ES-I3 (cell line): ENCODE measurements at regions not wholly inside any gene's neighbourhood (a gene's known extent, or its start where the extent isn't known, plus 50 kb on each side); places are given as distances from the start of the nearest gene placed in this dataset.
"Not testable (repeated sequence)": the region's sequence is repeated elsewhere in the genome, so short reads cannot be mapped to it uniquely, and the experiment has no call there.

Experiments used
- H3K36me3 ChIP-seq: 2 replicates; pipeline ENCODE4 v1.6.1; 2013; ENCODE audit warnings: mild to moderate bottlenecking, low read length, control low read depth, moderate library complexity; ENCODE audit not compliant: insufficient read depth
- H3K4me1 ChIP-seq: 2 replicates; pipeline ENCODE4 v1.6.1; 2013; ENCODE audit warnings: mild to moderate bottlenecking, control low read depth, low read length; ENCODE audit not compliant: insufficient read depth
- H3K9ac ChIP-seq: 2 replicates; pipeline ENCODE4 v1.6.1; 2013; ENCODE audit warnings: low read depth, mild to moderate bottlenecking, low read length, moderate library complexity
- H3K9me3 ChIP-seq: 2 replicates; pipeline ENCODE4 v1.6.1; 2013; ENCODE audit warnings: mild to moderate bottlenecking, low read length, moderate library complexity; ENCODE audit not compliant: control insufficient read depth, insufficient read depth

DNA sequence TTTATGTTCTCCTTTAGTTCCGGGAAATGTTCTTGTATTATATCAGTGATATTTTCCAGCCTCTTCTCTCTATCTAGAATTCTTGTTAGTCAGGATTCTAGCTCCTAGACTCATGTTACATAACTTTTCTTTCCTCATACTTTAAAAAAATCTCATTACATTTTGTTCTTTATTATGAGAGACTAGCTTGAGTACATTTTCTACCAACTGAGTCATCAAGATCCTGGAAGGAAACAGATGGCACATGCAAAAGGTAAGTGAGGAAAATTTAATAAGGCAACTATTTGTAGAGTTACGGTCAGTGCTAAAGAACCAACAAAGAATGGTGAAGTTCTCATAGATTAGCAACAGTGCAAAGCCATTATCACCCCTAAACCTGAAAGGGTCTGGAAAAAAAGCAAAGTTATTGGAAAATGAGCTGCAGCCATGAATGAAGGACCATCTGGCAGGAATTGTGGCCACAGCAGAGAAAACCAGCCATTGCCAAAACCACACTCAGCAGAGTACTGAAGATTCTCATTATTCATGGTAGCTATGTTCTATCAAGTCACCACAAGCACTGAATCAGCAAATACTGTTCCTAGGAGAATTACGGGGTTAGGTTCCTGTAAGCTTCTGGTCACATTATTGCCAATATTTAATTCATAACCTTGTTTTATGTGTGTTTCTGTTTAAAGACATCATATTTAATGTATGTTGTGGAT is 98.3 kb upstream of the C7orf33 start:
- Histone ChIP-seq H3K9ac (no peak overlapping the region), H3K9me3 (no peaks in the 10 kb centered on the region), H3K36me3 (no peaks in the 10 kb centered on the region), H3K4me1 (no peaks in the 10 kb centered on the region)

DNA sequence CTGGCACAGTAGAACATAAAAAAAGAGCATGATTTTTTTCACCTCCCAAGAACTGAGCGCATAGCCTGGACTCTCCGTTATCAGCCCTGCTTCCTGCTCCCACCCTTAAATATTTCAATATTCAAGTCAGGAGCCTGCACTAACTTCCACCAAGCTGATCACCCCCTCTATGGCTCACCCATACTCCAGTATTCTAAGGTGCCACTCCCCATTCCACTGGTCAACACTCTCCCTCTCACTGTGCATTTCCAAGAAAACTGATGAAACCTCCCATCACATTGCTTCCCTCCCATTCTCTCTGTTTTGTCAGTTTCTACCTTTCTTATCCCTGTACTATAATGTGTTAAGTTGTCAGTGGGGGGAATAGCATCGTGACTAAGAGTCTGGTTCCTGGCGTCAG is 95.0 kb upstream of the C7orf33 start:
- Histone ChIP-seq H3K9ac (no peak overlapping the region), H3K36me3 (no peaks in the 10 kb centered on the region), H3K9me3 (no peaks in the 10 kb centered on the region), H3K4me1 (no peaks in the 10 kb centered on the region)

DNA sequence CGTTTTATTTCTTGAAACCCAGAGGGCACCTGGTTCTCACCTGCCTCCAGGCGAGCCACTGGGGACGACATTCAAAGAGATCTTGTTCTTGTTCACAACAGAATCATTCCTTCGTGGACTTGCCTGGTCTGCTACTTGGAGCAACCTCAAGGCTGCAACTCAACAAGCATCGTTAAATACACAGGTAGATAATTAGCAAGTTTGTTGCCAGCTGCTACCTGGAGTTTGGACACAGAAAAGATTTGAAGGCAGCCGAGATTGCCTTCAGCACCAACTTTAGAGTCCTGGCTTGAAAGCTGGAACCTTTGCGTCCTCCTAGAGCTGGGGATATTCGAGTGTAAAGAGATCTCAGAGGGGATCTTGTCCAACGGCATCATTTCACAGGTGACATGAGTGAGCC is 89.6 kb upstream of the C7orf33 start:
- peaks cover 23% of the 10 kb centered on the region for H3K4me1 ChIP-seq
- no peaks in the 10 kb centered on the region for H3K9me3 ChIP-seq
- no peaks in the 10 kb centered on the region for H3K36me3 ChIP-seq
- peak overlapping the region; percentile 29; the same call in 1 of the 2 replicates for H3K9ac ChIP-seq

DNA sequence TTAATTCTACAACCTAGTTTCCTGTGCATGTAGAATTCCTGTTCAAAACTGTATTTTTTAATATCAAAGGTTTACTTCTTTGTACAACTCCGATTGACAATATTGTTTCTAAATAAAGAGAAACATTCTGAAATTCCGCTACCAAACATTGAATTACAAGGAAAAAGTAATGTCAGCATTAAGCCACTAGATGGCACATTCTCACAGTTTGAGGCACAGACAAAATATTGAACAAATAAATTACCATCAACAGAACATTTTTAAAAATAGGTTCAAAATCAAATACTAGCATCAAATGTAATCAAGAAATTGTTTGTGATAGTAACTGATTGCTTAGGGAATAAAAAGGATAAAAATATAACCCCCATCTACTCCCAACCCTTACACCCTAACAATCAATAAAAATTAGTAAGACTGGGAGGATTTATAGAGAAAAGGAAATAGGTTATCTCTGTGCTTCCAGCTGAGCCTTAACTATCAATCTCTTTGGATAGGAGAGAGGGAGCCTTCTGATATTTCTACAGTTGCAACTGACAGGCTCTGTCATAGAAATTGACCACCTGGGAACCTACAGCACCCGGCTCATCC is 86.6 kb upstream of the C7orf33 start:
- H3K4me1 ChIP-seq: peaks cover 23% of the 10 kb centered on the region
- no peak overlapping the region for H3K9ac ChIP-seq
- no peaks in the 10 kb centered on the region for H3K9me3 ChIP-seq
- H3K36me3 ChIP-seq: no peaks in the 10 kb centered on the region

DNA sequence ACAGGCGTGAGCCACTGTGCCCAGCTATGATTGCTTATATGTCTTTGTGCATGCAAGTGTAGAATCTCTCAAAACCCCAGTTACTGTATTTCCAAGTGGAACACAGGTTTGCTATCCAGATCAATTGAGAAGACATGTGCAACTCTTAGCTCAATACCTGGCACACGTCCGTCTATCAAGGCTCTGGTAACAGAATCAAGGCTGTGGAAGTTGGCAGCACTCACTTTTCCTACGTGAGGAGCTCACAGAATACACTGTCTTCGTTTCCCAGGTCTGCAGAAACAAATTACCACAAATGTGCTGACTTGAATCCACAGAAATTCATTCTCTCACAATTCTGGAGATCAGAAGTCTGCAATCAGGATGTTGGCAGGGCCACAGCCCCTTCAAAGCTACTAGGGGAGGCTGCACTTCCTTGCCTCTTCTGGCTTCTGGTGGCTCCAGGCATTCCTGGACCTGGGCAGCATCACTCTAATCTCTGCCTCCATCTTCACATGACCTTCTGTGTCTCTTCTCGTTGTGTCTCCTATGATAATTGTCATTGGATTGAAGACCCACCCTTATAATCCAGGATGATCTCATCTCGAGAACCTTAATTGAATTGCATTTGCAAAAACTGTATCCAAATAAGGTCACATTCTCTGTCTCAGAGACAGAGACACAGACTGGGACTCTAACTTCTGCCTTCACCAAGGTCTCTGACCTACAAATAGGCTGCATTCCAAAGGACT is 84.8 kb upstream of the C7orf33 start:
- peaks cover 23% of the 10 kb centered on the region for H3K4me1 ChIP-seq
- H3K36me3 ChIP-seq: no peaks in the 10 kb centered on the region
- no peak overlapping the region for H3K9ac ChIP-seq
- no peaks in the 10 kb centered on the region for H3K9me3 ChIP-seq

DNA sequence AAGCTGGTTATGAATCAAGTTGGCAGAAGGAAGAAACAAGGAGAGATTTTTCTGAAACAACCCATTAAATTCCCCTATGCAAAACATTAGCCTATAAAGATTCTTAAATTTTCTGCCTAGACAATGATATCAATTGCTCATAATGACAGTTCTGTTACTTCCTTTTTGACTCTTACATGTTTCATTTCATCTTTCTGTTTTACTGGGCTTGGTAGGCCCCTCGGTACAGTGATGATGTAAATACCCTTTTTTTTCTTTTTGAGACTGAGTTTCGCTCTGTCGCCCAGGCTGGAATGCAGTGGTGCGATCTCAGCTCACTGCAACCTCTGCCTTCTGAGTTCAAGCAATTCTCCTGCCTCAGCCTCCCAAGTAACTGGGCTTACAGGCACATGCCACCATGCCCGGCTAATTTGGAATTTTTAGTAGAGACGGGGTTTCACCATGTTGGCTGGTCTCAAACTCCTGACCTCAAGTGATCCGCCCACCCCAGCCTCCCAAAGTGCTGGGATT is 83.4 kb upstream of the C7orf33 start:
- H3K36me3 ChIP-seq, H3K9me3 ChIP-seq, H3K9ac ChIP-seq: not testable (repeated sequence)
- peaks cover 15% of the 10 kb centered on the region for H3K4me1 ChIP-seq

DNA sequence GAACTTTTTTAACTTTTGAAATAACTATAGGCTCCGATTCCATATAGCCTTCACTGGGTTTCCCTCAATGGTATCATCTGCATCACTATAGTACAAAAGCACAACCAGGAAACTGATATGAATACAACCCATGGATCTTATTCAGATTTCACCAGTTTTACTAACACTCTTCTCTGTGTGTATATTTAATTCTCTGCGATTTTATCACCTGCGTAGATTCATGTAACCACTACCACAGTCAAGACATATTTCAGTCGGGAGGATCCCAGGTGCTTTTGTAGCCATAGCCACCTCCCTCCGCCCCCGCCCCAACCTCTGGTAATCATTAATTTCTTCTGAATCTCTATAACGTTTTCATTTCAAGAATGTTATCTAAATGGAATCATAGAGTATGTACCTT is 82.8 kb upstream of the C7orf33 start:
- no peak overlapping the region for H3K9ac ChIP-seq
- H3K36me3 ChIP-seq: no peaks in the 10 kb centered on the region
- peaks cover 9% of the 10 kb centered on the region for H3K4me1 ChIP-seq
- H3K9me3 ChIP-seq: no peaks in the 10 kb centered on the region

DNA sequence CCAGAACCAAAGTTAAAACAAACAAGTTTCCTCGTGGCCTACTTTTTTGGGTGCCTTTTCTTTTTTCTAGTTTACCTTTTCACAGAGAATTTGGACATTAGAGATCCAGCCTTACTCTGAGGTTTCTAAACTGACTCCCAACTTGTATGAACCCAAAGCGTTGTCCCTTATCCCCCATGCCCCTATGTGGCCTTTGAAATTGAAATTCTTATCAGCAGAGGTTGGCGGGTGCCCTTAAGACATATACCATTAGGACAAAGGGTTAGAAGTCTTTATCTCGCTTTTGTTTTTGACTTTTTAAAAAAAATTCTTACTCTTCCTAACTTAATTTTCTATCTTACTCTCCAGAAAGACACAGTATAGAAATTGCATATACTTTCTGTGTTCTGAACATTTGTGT is 76.3 kb upstream of the C7orf33 start:
- Histone ChIP-seq H3K36me3 (no peaks in the 10 kb centered on the region), H3K4me1 (no peaks in the 10 kb centered on the region), H3K9ac (no peak overlapping the region), H3K9me3 (peaks cover 6% of the 10 kb centered on the region; the same call in 1 of the 2 replicates)

DNA sequence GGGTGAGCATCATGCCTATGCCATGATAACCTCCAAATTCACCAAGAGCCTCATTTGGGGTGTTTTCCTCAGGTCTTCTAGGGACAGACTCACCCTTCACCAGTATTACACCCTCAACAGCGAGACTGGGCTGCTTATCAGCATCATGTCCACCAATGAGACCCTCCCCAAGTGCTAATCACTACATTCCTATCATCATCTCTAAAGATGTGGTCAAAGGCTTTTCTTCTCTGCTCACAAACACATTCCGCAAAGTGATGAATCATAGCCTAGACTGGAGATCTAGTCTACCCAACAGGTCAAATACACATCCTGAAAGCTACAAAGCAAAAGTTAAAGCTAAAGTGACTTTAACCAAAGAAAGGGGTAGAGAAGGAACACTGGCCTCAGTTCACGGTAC is 75.3 kb upstream of the C7orf33 start:
- Histone ChIP-seq H3K9ac (no peak overlapping the region), H3K9me3 (peaks cover 6% of the 10 kb centered on the region; the same call in 1 of the 2 replicates), H3K4me1 (no peaks in the 10 kb centered on the region), H3K36me3 (no peaks in the 10 kb centered on the region)

DNA sequence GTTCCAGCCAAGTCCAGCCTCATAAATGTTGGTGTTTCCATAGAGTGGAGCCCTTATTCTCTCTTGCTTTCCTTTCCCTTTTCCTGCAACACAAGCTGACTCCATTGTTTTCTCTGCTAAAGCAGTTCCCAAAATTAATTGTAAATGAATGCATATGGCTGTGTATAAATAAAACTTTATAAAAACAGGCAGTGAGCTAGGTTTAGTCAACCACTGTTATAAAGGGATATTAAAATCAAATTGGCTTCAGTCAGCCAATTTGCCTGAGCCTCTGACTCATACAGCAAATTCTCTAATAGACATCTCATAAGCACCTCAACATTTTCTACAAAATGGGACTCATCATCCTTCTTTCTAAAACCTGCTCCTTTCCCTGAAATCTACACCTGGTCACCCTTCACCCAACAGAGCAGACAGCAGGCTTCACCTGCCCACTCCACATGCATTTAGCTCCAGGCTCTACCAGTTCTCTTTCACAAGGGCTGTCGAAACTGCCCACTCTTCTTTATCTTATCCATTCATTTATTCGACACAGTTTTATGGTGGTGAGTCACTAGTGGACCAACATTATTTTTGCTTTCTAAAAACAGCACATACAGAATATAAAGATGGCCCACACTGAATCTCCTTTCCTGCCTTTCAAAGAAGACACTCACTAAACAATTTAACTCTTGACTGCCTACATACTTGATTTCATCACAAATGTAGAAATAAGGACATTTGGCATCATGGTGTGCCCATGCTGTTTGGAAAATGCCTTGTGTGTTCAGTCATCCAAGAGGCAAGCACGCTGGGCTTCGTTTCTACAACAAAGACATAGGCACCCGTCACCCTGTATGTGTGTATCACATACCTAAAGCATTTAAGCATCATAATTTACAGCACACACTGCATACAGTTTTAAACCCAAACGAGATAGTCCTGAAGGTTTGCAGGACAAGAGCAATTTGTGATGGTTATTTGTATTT is 74.6 kb upstream of the C7orf33 start:
- Histone ChIP-seq H3K36me3 (no peaks in the 10 kb centered on the region), H3K4me1 (no peaks in the 10 kb centered on the region), H3K9me3 (peaks cover 6% of the 10 kb centered on the region; the same call in 1 of the 2 replicates), H3K9ac (no peak overlapping the region)

DNA sequence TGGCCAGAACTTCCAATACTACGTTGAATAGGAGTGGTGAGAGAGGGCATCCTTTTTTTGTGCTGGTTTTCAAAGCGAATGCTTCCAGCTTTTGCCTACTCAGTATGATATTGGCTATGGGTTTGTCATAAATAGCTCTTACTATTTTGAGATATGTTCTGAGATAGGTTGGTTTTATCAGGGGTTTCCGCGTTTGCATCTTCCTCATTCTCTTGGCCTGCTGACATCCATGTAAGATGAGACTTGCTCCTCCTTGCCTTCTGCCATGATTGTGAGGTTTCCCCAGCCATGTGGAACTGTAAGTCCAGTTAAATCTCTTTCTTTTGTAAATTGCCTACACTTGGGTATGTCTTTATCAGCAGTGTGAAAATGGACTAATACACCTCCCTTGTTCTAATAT is 71.2 kb upstream of the C7orf33 start:
- not testable (repeated sequence) for H3K9me3 ChIP-seq, H3K4me1 ChIP-seq, H3K9ac ChIP-seq, H3K36me3 ChIP-seq

DNA sequence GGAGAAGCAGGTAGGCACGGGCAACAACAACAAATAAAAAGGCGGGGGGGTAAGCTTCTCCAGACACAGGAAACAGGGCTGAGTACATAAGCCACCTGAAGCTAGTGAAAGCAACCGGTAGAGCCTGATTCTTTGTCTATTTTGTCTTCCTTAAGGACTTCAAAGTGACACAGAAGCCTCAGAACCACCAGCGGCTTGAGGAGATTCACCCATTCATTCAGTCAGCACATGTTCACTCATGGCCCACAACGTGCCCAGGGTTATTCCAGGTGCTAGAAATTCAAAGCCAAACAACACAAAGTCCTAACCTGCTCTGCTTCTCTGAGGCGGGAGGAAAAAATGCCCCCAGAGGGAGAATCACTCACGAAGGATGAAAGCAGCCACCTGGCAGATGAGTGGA is 69.3 kb upstream of the C7orf33 start:
- no peaks in the 10 kb centered on the region for H3K4me1 ChIP-seq
- H3K36me3 ChIP-seq: no peaks in the 10 kb centered on the region
- no peak overlapping the region for H3K9ac ChIP-seq
- H3K9me3 ChIP-seq: no peaks in the 10 kb centered on the region

DNA sequence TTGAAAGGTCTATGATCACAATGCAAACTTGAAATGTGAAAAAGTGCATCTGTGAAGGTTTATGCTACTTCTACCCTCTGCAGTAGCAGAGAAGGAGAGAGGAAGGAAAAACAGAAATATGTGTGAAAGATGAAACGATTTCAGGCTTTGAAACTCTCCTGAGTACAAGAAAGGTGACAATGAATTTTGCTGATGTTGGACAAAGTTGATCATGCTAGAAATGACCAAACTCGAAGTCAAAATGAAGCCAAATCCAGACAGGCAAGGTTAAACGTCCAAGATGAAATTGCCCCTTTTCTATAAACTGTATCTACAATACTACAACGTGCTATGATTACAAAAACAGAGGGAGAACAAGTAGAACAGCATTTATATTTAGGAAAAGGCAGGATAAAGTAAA is 67.0 kb upstream of the C7orf33 start:
- Histone ChIP-seq H3K9ac (no peak overlapping the region), H3K9me3 (no peaks in the 10 kb centered on the region), H3K4me1 (no peaks in the 10 kb centered on the region), H3K36me3 (no peaks in the 10 kb centered on the region)
